ENCODE measurements at regions not wholly inside any gene's neighbourhood (a gene's known extent, or its start where the extent isn't known, plus 50 kb on each side); places are given as distances from the start of the nearest gene placed in this dataset.

DNA sequence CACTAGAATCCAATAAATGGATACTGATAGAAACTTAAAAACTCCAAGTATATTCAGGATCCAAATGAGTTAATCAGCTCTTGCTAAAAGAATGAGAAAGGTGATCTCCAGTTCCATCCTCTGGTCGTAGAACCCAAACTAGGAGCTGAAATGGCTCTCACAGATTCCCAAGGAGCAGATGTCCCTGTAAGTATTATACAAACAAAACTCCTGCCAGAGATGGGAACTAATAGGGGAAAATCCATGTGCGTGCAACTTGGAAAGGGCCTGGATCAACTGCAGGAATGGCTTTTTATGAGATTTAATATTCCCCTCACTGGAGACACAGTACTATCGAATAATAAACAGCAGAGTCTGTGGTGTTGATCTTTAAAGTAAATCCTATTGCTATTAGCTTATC, 309.2 kb upstream of the TBX3 start:
- Histone ChIP-seq H3K9me3 (ENCODE audit: insufficient read depth, low read depth, low read length) (no peaks in the 10 kb centered on the region), H3F3A (ENCODE audit: low read depth) (no peaks in the 10 kb centered on the region), H3K36me3 (ENCODE audit: insufficient read depth, low read length) (no peaks in the 10 kb centered on the region), H3K27me3 (ENCODE audit: insufficient read depth, low read length, poor library complexity, severe bottlenecking) (no peaks in the 10 kb centered on the region), H3K9me2 (replicated peaks; ENCODE audit: low read depth, low read length) (no peaks in the 10 kb centered on the region), H2AFZ (ENCODE audit: low read length) (no peak overlapping the region), H3K4me1 (ENCODE audit: insufficient read depth, low read length, poor library complexity, severe bottlenecking) (no peaks in the 10 kb centered on the region), H3K79me2 (ENCODE audit: insufficient read depth, low read length) (no peaks in the 10 kb centered on the region), H4K20me1 (ENCODE audit: insufficient read depth, low read length, poor library complexity, severe bottlenecking) (no peaks in the 10 kb centered on the region), H3K4me3 (ENCODE audit: low read length, poor library complexity, severe bottlenecking) (no peak overlapping the region), H3K9ac (ENCODE audit: low read depth, low read length, poor library complexity, severe bottlenecking) (no peak overlapping the region), H3K4me2 (ENCODE audit: low read depth, low read length, poor library complexity, severe bottlenecking) (no peak overlapping the region)
- no peak for TF ChIP-seq EZH2phosphoT487 (IDR thresholded peaks at IDR 0.05; ENCODE audit: borderline replicate concordance)
- TF ChIP-seq, protein P1, sequence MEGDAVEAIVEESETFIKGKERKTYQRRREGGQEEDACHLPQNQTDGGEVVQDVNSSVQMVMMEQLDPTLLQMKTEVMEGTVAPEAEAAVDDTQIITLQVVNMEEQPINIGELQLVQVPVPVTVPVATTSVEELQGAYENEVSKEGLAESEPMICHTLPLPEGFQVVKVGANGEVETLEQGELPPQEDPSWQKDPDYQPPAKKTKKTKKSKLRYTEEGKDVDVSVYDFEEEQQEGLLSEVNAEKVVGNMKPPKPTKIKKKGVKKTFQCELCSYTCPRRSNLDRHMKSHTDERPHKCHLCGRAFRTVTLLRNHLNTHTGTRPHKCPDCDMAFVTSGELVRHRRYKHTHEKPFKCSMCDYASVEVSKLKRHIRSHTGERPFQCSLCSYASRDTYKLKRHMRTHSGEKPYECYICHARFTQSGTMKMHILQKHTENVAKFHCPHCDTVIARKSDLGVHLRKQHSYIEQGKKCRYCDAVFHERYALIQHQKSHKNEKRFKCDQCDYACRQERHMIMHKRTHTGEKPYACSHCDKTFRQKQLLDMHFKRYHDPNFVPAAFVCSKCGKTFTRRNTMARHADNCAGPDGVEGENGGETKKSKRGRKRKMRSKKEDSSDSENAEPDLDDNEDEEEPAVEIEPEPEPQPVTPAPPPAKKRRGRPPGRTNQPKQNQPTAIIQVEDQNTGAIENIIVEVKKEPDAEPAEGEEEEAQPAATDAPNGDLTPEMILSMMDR (conservative IDR thresholded peaks at IDR 0.05; ENCODE audit: low read length): no peak

DNA sequence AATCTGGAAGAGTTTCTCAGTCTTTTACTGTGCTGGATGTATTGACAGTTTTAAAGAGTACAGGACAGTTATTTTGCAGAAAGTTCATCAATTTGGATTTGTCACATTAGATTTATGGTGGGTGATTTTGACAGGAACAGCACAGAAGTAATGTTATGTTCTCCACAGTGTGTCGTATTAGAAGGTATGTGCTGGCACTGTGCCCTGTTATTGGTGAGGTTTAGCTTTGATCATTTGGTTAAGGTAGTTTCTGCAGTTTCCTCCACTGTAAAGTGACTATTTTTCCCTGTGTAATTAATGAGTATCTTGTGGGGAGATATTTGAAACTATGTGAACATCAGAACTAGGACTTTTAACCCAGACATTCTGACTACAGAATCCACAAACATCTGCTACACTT, 308.5 kb upstream of the TBX3 start:
- TF ChIP-seq EZH2phosphoT487 (IDR thresholded peaks at IDR 0.05; ENCODE audit: borderline replicate concordance): no peak
- TF ChIP-seq, protein P1 (conservative IDR thresholded peaks at IDR 0.05; ENCODE audit: low read length): no peak
- Histone ChIP-seq H3K4me1 (ENCODE audit: insufficient read depth, low read length, poor library complexity, severe bottlenecking) (no peaks in the 10 kb centered on the region), H4K20me1 (ENCODE audit: insufficient read depth, low read length, poor library complexity, severe bottlenecking) (no peaks in the 10 kb centered on the region), H3F3A (ENCODE audit: low read depth) (no peaks in the 10 kb centered on the region), H2AFZ (ENCODE audit: low read length) (no peak overlapping the region), H3K9me3 (ENCODE audit: insufficient read depth, low read depth, low read length) (no peaks in the 10 kb centered on the region), H3K9me2 (replicated peaks; ENCODE audit: low read depth, low read length) (no peaks in the 10 kb centered on the region), H3K79me2 (ENCODE audit: insufficient read depth, low read length) (no peaks in the 10 kb centered on the region), H3K4me3 (ENCODE audit: low read length, poor library complexity, severe bottlenecking) (no peak overlapping the region), H3K9ac (ENCODE audit: low read depth, low read length, poor library complexity, severe bottlenecking) (no peak overlapping the region), H3K27me3 (ENCODE audit: insufficient read depth, low read length, poor library complexity, severe bottlenecking) (no peaks in the 10 kb centered on the region), H3K36me3 (ENCODE audit: insufficient read depth, low read length) (no peaks in the 10 kb centered on the region), H3K4me2 (ENCODE audit: low read depth, low read length, poor library complexity, severe bottlenecking) (no peak overlapping the region)

DNA sequence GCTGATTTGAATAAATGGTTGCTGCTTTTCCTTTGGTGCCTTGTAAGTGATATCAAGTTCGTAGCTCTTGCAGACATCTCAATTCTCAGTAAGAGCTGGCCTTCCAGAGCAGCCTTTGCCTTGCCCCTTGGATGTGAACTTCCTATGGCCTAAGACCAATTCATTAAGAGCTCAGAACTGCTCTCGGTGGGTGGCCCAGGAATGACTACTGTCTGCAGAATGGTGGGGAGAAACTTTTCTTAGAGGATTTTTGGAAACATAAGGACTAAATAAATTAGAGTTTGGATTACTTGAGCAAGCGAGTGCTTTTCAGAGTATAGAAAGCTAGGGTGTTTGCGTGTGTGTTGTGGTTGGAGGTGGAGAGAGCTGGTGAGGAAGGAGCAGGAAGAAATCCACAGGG, 306.4 kb upstream of the TBX3 start:
- Histone ChIP-seq H4K20me1 (ENCODE audit: insufficient read depth, low read length, poor library complexity, severe bottlenecking) (no peaks in the 10 kb centered on the region), H3K36me3 (ENCODE audit: insufficient read depth, low read length) (no peaks in the 10 kb centered on the region), H3K79me2 (ENCODE audit: insufficient read depth, low read length) (no peaks in the 10 kb centered on the region), H3K4me3 (ENCODE audit: low read length, poor library complexity, severe bottlenecking) (no peak overlapping the region), H2AFZ (ENCODE audit: low read length) (no peak overlapping the region), H3K4me2 (ENCODE audit: low read depth, low read length, poor library complexity, severe bottlenecking) (no peak overlapping the region), H3K9me3 (ENCODE audit: insufficient read depth, low read depth, low read length) (no peaks in the 10 kb centered on the region), H3K27me3 (ENCODE audit: insufficient read depth, low read length, poor library complexity, severe bottlenecking) (no peaks in the 10 kb centered on the region), H3K4me1 (ENCODE audit: insufficient read depth, low read length, poor library complexity, severe bottlenecking) (no peaks in the 10 kb centered on the region), H3K9me2 (replicated peaks; ENCODE audit: low read depth, low read length) (no peaks in the 10 kb centered on the region), H3F3A (ENCODE audit: low read depth) (no peaks in the 10 kb centered on the region), H3K9ac (ENCODE audit: low read depth, low read length, poor library complexity, severe bottlenecking) (no peak overlapping the region)
- no peak for TF ChIP-seq EZH2phosphoT487 (IDR thresholded peaks at IDR 0.05; ENCODE audit: borderline replicate concordance)
- TF ChIP-seq, protein P1 (conservative IDR thresholded peaks at IDR 0.05; ENCODE audit: low read length): no peak

All from Loucy (cell line).